DMS53 (cell line): ENCODE measurements at regions not wholly inside any gene's neighbourhood (a gene's known extent, or its start where the extent isn't known, plus 50 kb on each side); places are given as distances from the start of the nearest gene placed in this dataset.
"Not testable (repeated sequence)": the region's sequence is repeated elsewhere in the genome, so short reads cannot be mapped to it uniquely, and the experiment has no call there.

ENCODE experiments used
- DNase-seq: peaks from one replicate; lab custom pipeline; 2025; lab: John Stamatoyannopoulos, UW

GRCh38 chr3:117005274-117005673, 295.7 kb downstream of the TUSC7 start:
- no peak for DNase-seq

GRCh38 chr3:117005911-117006522, 296.4 kb downstream of the TUSC7 start:
- no peak for DNase-seq

GRCh38 chr3:117010318-117010717, 300.7 kb downstream of the TUSC7 start:
- no peak for DNase-seq

- DNase-seq = no peak
Measured at GRCh38 chr3:117011687-117012250, 302.2 kb downstream of the TUSC7 start.

- DNase-seq = peak; percentile 20
Measured at GRCh38 chr3:117016378-117016777, 306.8 kb downstream of the TUSC7 start.

GRCh38 chr3:117017135-117017894, 307.7 kb downstream of the TUSC7 start:
- DNase-seq = no peak

GRCh38 chr3:117018655-117019054, 309.1 kb downstream of the TUSC7 start:
- DNase-seq = no peak

GRCh38 chr3:117019082-117019713, 309.6 kb downstream of the TUSC7 start:
- peak; percentile 74 for DNase-seq

GRCh38 chr3:117026401-117026800, 316.8 kb downstream of the TUSC7 start:
- DNase-seq = no peak

GRCh38 chr3:117035745-117036144, 326.2 kb downstream of the TUSC7 start:
- no peak for DNase-seq

GRCh38 chr3:117036259-117036799, 326.8 kb downstream of the TUSC7 start:
- DNase-seq = no peak

GRCh38 chr3:117045143-117045542, 335.6 kb downstream of the TUSC7 start:
- DNase-seq = peak; percentile 72

- DNase-seq = no peak
Measured at GRCh38 chr3:117047951-117048705, 338.5 kb downstream of the TUSC7 start.

GRCh38 chr3:117052395-117052794, 342.8 kb downstream of the TUSC7 start:
- DNase-seq = no peak

- no peak for DNase-seq
Measured at GRCh38 chr3:117054556-117054955, 345.0 kb downstream of the TUSC7 start.

GRCh38 chr3:117056946-117057345, 347.4 kb downstream of the TUSC7 start:
- not testable (repeated sequence) for DNase-seq

GRCh38 chr3:117059067-117059955, 349.7 kb downstream of the TUSC7 start:
- peak; percentile 91 for DNase-seq

GRCh38 chr3:117059956-117060270, 350.3 kb downstream of the TUSC7 start:
- peak; percentile 84 for DNase-seq

- DNase-seq = peak; percentile 34
Measured at GRCh38 chr3:117063930-117064329, 354.4 kb downstream of the TUSC7 start.

- DNase-seq = peak; percentile 26
Measured at GRCh38 chr3:117068301-117068700, 358.7 kb downstream of the TUSC7 start.

GRCh38 chr3:117074826-117075225, 365.2 kb downstream of the TUSC7 start:
- DNase-seq = no peak
